ENCODE measurements at regions not wholly inside any gene's neighbourhood (a gene's known extent, or its start where the extent isn't known, plus 50 kb on each side); places are given as distances from the start of the nearest gene placed in this dataset.

GRCh38 chr12:47012552-47012951 is 66.9 kb upstream of the PCED1B start:
- no peak overlapping the region for H2BK120ac ChIP-seq (ENCODE audit: low read depth, low read length, poor library complexity, severe bottlenecking)
- no peaks in the 10 kb centered on the region for H3K79me2 ChIP-seq (ENCODE audit: insufficient read depth, low read length)
- no peaks in the 10 kb centered on the region for H4K20me1 ChIP-seq (ENCODE audit: control insufficient read depth, insufficient read depth, insufficient read length)
- no peak overlapping the region for H3K56ac ChIP-seq (ENCODE audit: insufficient read length, low read depth, low read length)
- no peak for TF ChIP-seq CTCF (conservative IDR thresholded peaks at IDR 0.05)
- H3K4me2 ChIP-seq (ENCODE audit: insufficient read depth, insufficient read length, low read length), result no peak overlapping the region
- H3K9me3 Mint-ChIP-seq, result no peaks in the 10 kb centered on the region
- H3K79me1 ChIP-seq (ENCODE audit: insufficient read depth, low read depth, low read length, poor library complexity, severe bottlenecking), result no peaks in the 10 kb centered on the region
- H3K23me2 ChIP-seq (ENCODE audit: insufficient read length, low read depth, low read length, poor library complexity, severe bottlenecking), result no peaks in the 10 kb centered on the region
- no peak overlapping the region for H3K27ac Mint-ChIP-seq
- H2AK5ac ChIP-seq (ENCODE audit: insufficient read length, low read length), result no peak overlapping the region
- no peak overlapping the region for H3K4me3 Mint-ChIP-seq
- H3K27me3 Mint-ChIP-seq (ENCODE audit: low read depth), result no peaks in the 10 kb centered on the region
- no peak overlapping the region for H3K9ac ChIP-seq (ENCODE audit: extremely low read depth, insufficient read length, low read length)
- no peak overlapping the region for H3K23ac ChIP-seq (ENCODE audit: insufficient read length, low read depth, low read length)
- no peak overlapping the region for H4K8ac ChIP-seq (replicated peaks; ENCODE audit: insufficient read length, low read depth, low read length)
- no peaks in the 10 kb centered on the region for H3K36me3 Mint-ChIP-seq (ENCODE audit: insufficient read depth in 1 of 3, low read depth in 3 of 3)
- no peak overlapping the region for H3T11ph ChIP-seq (ENCODE audit: low read length)
- no peak overlapping the region for H3K18ac ChIP-seq (ENCODE audit: insufficient read length, low read depth, low read length)
- H3K4ac ChIP-seq (ENCODE audit: low read depth, low read length), result no peak overlapping the region
- H3K14ac ChIP-seq (ENCODE audit: insufficient read depth, low read length), result no peak overlapping the region
- H4K91ac ChIP-seq (ENCODE audit: insufficient read length, low read depth, low read length), result no peak overlapping the region
- no peaks in the 10 kb centered on the region for H3K9me3 ChIP-seq (ENCODE audit: control insufficient read depth, low read depth, low read length)
- no CpG with 5 or more reads among the region's 1 CpG for WGBS (ENCODE audit: extremely low coverage, insufficient read length, low lambda C conversion rate)
- H3K27me3 ChIP-seq (ENCODE audit: insufficient read depth, low read length), result no peaks in the 10 kb centered on the region
- no peak overlapping the region for H4K5ac ChIP-seq (ENCODE audit: insufficient read length, low read depth, low read length)
- H2AFZ ChIP-seq (ENCODE audit: low read length), result no peak overlapping the region
- no peak for DNase-seq
- no peak overlapping the region for H2BK15ac ChIP-seq (ENCODE audit: low read depth, low read length)
- no peaks in the 10 kb centered on the region for H3K4me1 ChIP-seq (ENCODE audit: insufficient read depth, low read length)
- no peak overlapping the region for H2BK5ac ChIP-seq (ENCODE audit: insufficient read length, low read length)
- H3K4me1 Mint-ChIP-seq, result no peaks in the 10 kb centered on the region
- no peak overlapping the region for H2BK20ac ChIP-seq (ENCODE audit: low read depth, low read length, poor library complexity, severe bottlenecking)
- H3K27ac ChIP-seq (ENCODE audit: insufficient read length, low read depth, low read length), result no peak overlapping the region
- no peak overlapping the region for H2BK12ac ChIP-seq (ENCODE audit: insufficient read length, low read depth, low read length)

Data from H9 (cell line).